ENCODE measurements at regions not wholly inside any gene's neighbourhood (a gene's known extent, or its start where the extent isn't known, plus 50 kb on each side); places are given as distances from the start of the nearest gene placed in this dataset.
A peak's percentile ranks its signal among the peaks of the same experiment; 100 is the strongest.

DNA sequence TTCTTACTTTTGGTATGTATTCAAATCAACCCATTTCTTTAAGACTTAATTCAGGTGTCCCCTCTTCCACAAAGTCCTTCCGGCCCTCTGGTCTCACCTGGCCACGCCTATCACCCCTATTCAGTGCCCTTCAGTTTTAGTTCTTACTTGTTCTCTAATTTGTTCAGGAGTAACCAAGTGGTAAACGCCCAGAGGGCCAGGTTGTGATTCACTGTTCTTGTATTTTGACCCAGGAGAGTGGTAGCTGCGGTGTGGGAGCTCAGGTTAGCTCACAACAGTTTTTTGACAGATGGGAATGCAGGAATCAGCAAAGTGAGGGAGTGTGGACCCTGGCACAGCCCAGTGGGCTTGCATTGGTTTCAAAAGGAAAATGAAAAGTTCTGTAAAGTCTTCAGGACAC lies 81.7 kb upstream of the RIPOR2 start:
- Mint-ChIP-seq H3K4me1 (peaks cover 58% of the 10 kb centered on the region), H3K9me3 (no peaks in the 10 kb centered on the region), H3K36me3 (peaks cover 28% of the 10 kb centered on the region), H3K4me3 (peak overlapping the region; percentile 17), H3K27me3 (no peaks in the 10 kb centered on the region), H3K27ac (peak overlapping the region; percentile 33)
- DNase-seq, result no peak
- CTCF ChIA-PET, result interaction anchor here (0.6 to 8.8 kb wide), 63 partner anchors 8 to 470 kb away, joined by 3 to 139 read pairs (median 4); partner anchors contain the start of genes ARMH2, C6orf62, GMNN and RIPOR2

DNA sequence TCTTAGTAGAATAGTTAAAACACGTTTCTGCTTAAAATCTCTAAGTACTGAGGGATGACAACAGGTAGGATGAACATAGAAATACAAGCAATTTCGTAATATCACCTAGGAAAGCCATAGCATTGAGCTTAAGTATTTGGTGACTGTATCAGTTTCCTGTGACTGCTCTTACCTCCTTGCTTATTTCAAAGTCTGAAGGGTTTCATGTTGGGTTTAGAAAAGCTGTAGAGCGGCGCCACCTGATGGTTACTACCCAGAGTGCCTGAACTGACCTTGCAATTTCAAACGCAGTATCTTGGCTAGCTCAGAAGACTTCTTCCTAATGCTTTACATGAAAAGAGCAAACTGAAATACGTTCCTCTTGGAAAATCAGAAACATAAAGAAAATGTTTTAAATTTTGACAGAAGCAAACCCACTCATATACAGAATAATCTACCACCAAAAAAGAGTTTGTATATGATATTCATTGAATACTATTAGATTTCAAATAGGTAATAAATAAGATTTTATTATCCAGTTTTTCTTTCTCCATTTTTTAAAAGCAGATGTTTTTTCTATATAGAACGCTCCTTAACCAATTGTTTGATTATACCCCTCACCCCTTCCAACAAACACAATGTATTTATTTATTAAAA lies 82.3 kb upstream of the RIPOR2 start:
- H3K27me3 Mint-ChIP-seq, result no peaks in the 10 kb centered on the region
- CTCF ChIA-PET, result interaction anchor here (0.6 to 8.8 kb wide), 64 partner anchors 9 to 495 kb away, joined by 3 to 139 read pairs (median 4); partner anchors contain the start of genes ARMH2, C6orf62, GMNN and RIPOR2
- H3K9me3 Mint-ChIP-seq, result no peaks in the 10 kb centered on the region
- H3K36me3 Mint-ChIP-seq, result peaks cover 32% of the 10 kb centered on the region
- peaks cover 52% of the 10 kb centered on the region for H3K4me1 Mint-ChIP-seq
- peak overlapping the region; percentile 33 for H3K27ac Mint-ChIP-seq
- DNase-seq, result peak; percentile 90
- H3K4me3 Mint-ChIP-seq, result peak overlapping the region; percentile 17

DNA sequence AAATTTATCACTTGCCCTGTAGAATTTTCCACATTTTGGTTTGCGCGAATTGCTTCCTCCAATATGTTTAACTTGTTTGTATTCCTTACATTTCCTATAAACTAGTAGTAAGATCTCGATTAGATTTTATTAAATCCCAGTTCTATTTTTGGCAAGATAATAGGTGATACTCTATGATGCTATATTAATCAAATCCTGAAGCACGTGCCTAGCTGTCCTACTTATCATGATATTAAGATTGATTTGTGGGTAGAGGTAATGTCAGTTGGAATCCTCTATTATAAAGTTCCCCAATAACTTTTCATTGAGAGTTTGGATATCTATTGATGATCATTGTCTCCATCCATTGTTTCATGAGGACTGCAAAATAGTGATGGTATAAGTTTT lies 82.8 kb upstream of the RIPOR2 start:
- CTCF ChIA-PET, result interaction anchor here (0.6 to 8.8 kb wide), 45 partner anchors 9 to 495 kb away, joined by 3 to 139 read pairs (median 4); partner anchors contain the start of genes C6orf62 and RIPOR2
- H3K27me3 Mint-ChIP-seq, result no peaks in the 10 kb centered on the region
- peaks cover 48% of the 10 kb centered on the region for H3K4me1 Mint-ChIP-seq
- no peak for DNase-seq
- H3K9me3 Mint-ChIP-seq, result no peaks in the 10 kb centered on the region
- peaks cover 35% of the 10 kb centered on the region for H3K36me3 Mint-ChIP-seq
- H3K27ac Mint-ChIP-seq, result no peak overlapping the region
- H3K4me3 Mint-ChIP-seq, result no peak overlapping the region

DNA sequence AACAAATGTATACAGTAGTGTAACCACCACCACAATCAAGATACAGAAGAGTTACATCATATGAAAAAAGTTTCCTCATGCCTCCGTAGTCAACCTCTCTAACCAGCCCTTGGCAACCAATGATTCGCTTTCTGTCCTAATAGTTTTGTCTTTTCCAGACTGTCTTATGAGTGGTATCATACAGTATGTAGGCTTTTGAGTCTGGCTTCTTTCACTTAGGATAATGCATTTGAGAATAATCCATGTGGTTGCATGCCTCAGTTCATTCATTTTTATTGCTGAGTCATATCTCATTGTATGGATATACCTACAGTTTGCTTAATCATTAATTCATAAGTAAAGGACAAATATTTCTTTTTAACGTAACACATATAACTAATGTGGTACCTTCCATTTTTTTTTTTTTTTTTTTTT lies 86.4 kb upstream of the RIPOR2 start:
- CTCF ChIA-PET, result interaction anchor here (0.9 to 1.4 kb wide), 2 partner anchors 166 to 438 kb away, joined by 3 to 4 read pairs; no protein-coding TSS in a partner anchor

DNA sequence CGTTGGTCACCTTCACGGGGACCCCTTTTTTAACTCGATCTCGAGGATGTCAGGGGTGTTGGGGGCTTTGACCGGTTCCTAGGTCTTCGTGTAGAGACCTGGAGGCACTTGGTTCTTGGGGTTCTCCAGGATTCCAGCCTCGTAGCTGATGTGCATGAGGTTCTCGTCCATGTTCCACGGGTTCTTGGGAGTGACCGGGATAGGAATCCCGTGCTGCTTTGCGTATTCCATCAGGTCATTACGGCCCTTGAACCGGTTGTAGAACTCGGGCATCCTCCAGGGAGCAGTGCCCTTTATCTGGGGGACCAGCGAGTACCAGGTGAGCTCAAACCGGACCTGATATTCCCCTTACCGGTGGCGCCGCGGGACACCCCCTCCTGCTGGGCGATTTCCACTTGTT lies 88.0 kb upstream of the RIPOR2 start:
- H3K4me1 Mint-ChIP-seq, result peaks cover 49% of the 10 kb centered on the region
- no peaks in the 10 kb centered on the region for H3K9me3 Mint-ChIP-seq
- peaks cover 25% of the 10 kb centered on the region for H3K36me3 Mint-ChIP-seq
- DNase-seq, result no peak
- no peak overlapping the region for H3K27ac Mint-ChIP-seq
- H3K4me3 Mint-ChIP-seq, result no peak overlapping the region
- CTCF ChIA-PET, result no interaction called here
- no peaks in the 10 kb centered on the region for H3K27me3 Mint-ChIP-seq

More for the DNA sequence above, 86.4 kb upstream of the RIPOR2 start:
- Mint-ChIP-seq H3K4me1 (peaks cover 43% of the 10 kb centered on the region), H3K27ac (no peak overlapping the region), H3K4me3 (no peak overlapping the region), H3K36me3 (peaks cover 26% of the 10 kb centered on the region), H3K27me3 (no peaks in the 10 kb centered on the region), H3K9me3 (no peaks in the 10 kb centered on the region)
- DNase-seq, result no peak

DNA sequence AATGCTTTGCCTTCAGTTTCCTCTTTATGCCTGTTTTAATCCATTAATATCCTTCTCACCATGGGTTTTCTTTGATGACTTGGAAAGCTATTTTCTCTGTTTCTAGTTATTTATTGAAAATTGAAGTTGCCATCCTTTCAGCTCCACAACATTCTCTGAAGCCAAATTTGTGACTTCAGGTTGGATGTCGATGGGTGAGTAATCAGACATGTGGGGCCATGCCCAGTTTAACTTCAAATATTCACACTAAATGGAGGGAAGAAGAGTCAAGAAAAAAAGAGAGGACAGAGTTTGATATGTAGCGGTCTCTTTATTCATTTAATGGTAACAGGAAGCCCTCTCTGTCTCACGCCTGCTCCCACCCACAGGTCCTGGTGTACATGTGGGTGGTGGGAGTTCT lies 89.1 kb upstream of the RIPOR2 start:
- Mint-ChIP-seq H3K9me3 (no peaks in the 10 kb centered on the region), H3K4me3 (no peak overlapping the region), H3K27me3 (no peaks in the 10 kb centered on the region), H3K36me3 (peaks cover 30% of the 10 kb centered on the region), H3K27ac (no peak overlapping the region), H3K4me1 (peaks cover 55% of the 10 kb centered on the region)
- DNase-seq, result no peak
- CTCF ChIA-PET, result interaction anchor here (0.6 to 5.0 kb wide), 9 partner anchors 8 to 444 kb away, joined by 3 to 138 read pairs (median 29); no protein-coding TSS in a partner anchor

DNA sequence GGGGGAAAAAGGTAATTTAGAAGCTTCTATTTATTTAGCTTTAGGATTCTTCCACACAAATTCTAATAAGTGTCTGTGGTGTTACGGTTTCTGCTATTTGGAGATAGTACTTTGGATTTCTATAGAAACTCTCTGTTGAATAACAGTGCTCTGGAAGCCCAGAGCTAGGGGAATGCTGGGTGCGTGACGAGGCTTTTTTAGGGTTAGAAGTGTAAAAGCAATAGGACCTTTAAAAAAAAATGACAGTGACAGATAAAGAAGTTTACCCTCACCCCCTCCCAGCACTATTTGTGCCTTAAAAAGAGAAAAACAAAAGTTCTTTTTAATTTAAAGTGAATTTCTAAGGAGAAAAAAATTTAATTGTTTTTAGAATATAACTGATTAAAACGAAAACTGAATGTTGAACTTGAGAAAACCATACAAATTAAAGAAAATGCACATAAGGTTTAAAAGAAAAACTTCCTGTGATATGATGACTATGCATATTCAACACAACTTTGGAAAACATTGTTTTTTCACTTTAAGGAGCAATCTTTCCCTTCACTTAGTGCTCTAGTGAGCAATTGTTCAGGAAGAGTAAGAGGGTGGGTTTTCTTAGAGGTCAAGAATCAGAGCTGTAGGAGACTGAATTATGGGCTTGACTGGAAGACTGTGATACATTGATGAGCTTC lies 89.6 kb upstream of the RIPOR2 start:
- peak overlapping the region; percentile 75 for H3K27ac Mint-ChIP-seq
- no peak overlapping the region for H3K4me3 Mint-ChIP-seq
- peaks cover 56% of the 10 kb centered on the region for H3K4me1 Mint-ChIP-seq

DNA sequence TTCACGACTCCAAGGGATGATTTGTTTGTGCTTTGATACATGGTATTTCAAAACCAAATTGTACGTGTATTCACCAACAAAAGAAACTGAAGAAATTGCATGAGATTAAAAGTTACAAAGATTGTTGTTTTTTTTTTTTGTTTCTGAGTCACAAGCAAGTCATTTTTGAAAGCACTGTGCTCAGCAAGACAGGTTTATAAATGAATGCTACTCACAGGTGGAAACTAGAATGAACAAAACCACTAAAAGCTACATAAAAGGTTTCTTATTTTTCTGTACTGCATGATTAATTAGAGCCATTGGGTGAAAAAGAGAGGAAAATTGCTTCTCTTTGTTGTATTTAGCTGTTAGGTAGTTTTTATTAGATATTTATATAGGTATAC lies 90.2 kb upstream of the RIPOR2 start:
- no peaks in the 10 kb centered on the region for H3K9me3 Mint-ChIP-seq
- peak overlapping the region; percentile 75 for H3K27ac Mint-ChIP-seq
- H3K36me3 Mint-ChIP-seq, result peaks cover 30% of the 10 kb centered on the region
- H3K4me1 Mint-ChIP-seq, result peaks cover 56% of the 10 kb centered on the region
- H3K27me3 Mint-ChIP-seq, result no peaks in the 10 kb centered on the region
- H3K4me3 Mint-ChIP-seq, result peak overlapping the region; percentile 22
- CTCF ChIA-PET, result interaction anchor here (0.6 to 5.0 kb wide), 17 partner anchors 8 to 334 kb away, joined by 3 to 138 read pairs (median 13); no protein-coding TSS in a partner anchor
- no peak for DNase-seq

More for the DNA sequence above, 89.6 kb upstream of the RIPOR2 start:
- Mint-ChIP-seq H3K9me3 (no peaks in the 10 kb centered on the region), H3K36me3 (peaks cover 30% of the 10 kb centered on the region), H3K27me3 (no peaks in the 10 kb centered on the region)
- DNase-seq, result no peak
- CTCF ChIA-PET, result interaction anchor here (0.6 to 5.0 kb wide), 16 partner anchors 7 to 444 kb away, joined by 3 to 138 read pairs (median 14); no protein-coding TSS in a partner anchor

DNA sequence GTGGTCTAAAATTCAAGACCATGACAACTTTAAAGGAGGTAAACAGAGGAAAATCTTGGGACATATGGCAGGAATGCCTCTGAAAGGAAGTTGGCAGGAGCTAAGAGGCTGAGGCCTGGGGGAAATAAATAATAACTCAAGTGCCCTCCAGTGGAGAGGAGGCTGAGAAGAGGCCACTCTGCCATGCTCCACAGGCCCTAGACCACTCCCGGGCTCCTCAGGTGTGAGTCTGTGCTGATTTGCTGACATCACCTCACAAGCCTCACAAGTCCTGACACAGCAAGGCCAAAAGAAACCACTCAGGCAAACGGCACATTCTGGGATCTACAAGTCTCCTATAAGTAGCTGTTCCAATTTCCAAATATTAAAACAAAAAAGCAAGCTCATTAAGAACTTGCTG lies 91.0 kb upstream of the RIPOR2 start:
- Mint-ChIP-seq H3K4me1 (peaks cover 55% of the 10 kb centered on the region), H3K9me3 (no peaks in the 10 kb centered on the region)
- CTCF ChIA-PET, result interaction anchor here (0.7 to 5.0 kb wide), 28 partner anchors 9 to 532 kb away, joined by 3 to 138 read pairs (median 6); partner anchors contain the start of gene ALDH5A1

DNA sequence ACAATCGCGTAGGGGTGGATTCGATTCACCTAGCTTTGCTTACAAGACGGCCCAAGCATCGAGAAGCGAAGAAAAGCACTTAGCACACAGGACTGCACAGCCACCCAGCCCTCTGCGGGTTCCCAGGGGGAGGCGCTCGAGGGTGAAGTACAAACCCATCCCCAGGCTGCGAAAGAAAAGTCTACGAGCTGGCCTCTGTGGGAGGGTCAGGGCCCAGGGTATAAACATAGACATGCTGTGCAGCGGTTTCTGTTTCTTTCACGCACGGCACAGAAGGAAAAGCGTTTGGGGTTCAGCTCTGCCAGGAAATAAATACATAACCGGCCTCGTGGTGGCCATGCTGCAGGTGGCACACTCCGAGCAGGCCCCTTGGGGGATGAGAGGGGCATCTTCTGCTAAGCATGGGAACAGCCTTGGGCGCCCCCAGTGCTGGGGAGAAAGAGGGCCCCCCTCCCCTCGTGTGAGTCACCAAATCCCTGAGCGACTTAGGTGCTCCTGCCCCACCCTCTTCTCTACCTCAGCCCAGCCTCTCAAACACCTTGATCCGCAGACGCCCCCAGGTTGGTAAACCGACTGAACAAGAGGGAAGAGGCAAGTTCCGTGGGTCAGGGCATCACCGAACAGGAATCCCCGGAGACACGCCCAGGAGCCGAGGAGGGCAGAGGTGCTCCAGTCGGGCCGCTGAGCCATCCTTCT lies 91.6 kb upstream of the RIPOR2 start:
- Mint-ChIP-seq H3K4me3 (peak overlapping the region; percentile 62), H3K9me3 (no peaks in the 10 kb centered on the region), H3K4me1 (peaks cover 53% of the 10 kb centered on the region), H3K27ac (peak overlapping the region; percentile 92), H3K36me3 (peaks cover 34% of the 10 kb centered on the region), H3K27me3 (no peaks in the 10 kb centered on the region)
- CTCF ChIA-PET, result interaction anchor here (0.6 to 5.0 kb wide), 31 partner anchors 9 to 533 kb away, joined by 3 to 138 read pairs (median 5); partner anchors contain the start of gene ALDH5A1
- DNase-seq, result peak; percentile 88

More for the DNA sequence above, 91.0 kb upstream of the RIPOR2 start:
- Mint-ChIP-seq H3K27ac (peak overlapping the region; percentile 75), H3K4me3 (peak overlapping the region; percentile 16), H3K36me3 (peaks cover 30% of the 10 kb centered on the region), H3K27me3 (no peaks in the 10 kb centered on the region)
- peak; percentile 29 for DNase-seq

DNA sequence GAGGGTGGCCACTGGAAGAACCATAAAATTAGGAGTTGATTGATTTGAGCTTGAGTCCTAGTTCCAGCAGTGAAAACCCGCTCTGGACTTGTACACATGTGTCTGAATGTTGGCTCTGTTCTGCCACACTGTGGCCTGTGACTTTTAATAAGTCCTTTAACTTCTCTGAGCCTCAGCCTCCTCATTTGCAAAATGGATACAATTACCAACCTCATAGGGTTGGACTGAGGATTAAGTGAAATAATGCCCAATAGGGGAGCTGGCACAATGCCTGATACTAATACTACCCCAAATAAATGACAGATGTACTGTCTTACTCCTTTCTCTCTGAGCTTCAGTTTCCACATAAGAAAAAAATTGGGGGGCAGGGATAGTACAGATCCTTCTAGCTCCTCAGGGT lies 92.6 kb upstream of the RIPOR2 start:
- peaks cover 56% of the 10 kb centered on the region for H3K4me1 Mint-ChIP-seq
- H3K9me3 Mint-ChIP-seq, result no peaks in the 10 kb centered on the region
- no peak for DNase-seq
- CTCF ChIA-PET, result interaction anchor here (1.0 to 5.0 kb wide), 13 partner anchors 10 to 237 kb away, joined by 3 to 138 read pairs (median 12); no protein-coding TSS in a partner anchor
- H3K4me3 Mint-ChIP-seq, result no peak overlapping the region
- peaks cover 28% of the 10 kb centered on the region for H3K36me3 Mint-ChIP-seq
- H3K27me3 Mint-ChIP-seq, result no peaks in the 10 kb centered on the region
- peak overlapping the region; percentile 92 for H3K27ac Mint-ChIP-seq

DNA sequence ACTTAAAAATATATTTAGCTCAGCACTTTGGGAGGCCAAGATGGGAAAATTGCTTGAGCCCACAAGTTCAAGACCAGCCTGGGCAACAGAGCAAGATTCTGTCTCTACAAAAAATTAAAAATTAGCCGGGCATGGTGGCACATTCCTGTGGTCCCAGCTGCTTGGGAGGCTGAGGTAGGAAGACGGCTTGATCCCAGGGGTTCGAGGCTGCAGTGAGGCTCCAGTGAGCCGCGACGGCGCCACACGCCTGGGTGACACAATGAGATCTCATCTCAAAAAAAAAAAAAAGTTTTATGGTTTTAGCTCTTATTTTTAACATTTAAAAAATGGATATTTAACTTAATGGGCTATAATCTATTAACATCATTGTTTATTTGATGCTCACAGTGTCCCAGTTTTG lies 97.2 kb upstream of the RIPOR2 start:
- CTCF ChIA-PET, result interaction anchor here (1.2 to 1.3 kb wide), 2 partner anchors 8 to 15 kb away, joined by 3 to 5 read pairs; no protein-coding TSS in a partner anchor
- Mint-ChIP-seq H3K36me3 (peaks cover 22% of the 10 kb centered on the region), H3K4me3 (no peak overlapping the region), H3K27ac (no peak overlapping the region), H3K4me1 (peaks cover 62% of the 10 kb centered on the region), H3K27me3 (no peaks in the 10 kb centered on the region), H3K9me3 (no peaks in the 10 kb centered on the region)
- no peak for DNase-seq

DNA sequence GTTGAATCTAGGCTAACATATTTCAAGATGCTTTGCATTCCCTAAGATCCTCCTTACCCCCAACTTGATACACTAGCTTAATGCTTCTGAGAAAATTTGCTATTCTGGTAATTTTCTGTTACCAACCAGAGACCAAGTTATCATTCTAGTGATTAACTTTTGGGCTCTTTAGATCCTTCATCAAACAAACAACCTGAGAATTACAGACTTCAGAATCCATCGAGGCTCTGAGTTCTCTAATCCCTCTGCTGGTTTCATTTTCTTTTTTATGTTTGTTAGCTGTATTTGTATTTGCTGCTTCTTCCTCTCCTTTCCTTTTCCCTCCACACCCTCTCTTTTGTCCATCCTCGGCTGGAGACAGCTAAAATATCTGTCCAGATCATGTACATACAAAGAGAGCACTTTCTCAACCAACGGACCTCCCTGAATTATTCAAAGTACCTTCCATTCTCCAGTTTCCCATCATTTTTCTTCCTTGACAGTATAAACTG lies 98.7 kb upstream of the RIPOR2 start:
- H3K27ac Mint-ChIP-seq, result peak overlapping the region; percentile 87
- H3K4me1 Mint-ChIP-seq, result peaks cover 67% of the 10 kb centered on the region
- peaks cover 22% of the 10 kb centered on the region for H3K36me3 Mint-ChIP-seq
- no peaks in the 10 kb centered on the region for H3K9me3 Mint-ChIP-seq
- CTCF ChIA-PET, result interaction anchor here (0.8 to 3.9 kb wide), 5 partner anchors 8 to 37 kb away, joined by 3 to 17 read pairs (median 3); no protein-coding TSS in a partner anchor
- H3K27me3 Mint-ChIP-seq, result no peaks in the 10 kb centered on the region
- DNase-seq, result no peak
- peak overlapping the region; percentile 77 for H3K4me3 Mint-ChIP-seq

All from activated naive CD4-positive, alpha-beta T cell treated with anti-CD3 and anti-CD28 coated beads, Interleukin-2, amount 10 ng/mL, durations not matched to agents 7 days and 5 days (primary cell).